ENCODE measurements at regions not wholly inside any gene's neighbourhood (a gene's known extent, or its start where the extent isn't known, plus 50 kb on each side); places are given as distances from the start of the nearest gene placed in this dataset.

DNA sequence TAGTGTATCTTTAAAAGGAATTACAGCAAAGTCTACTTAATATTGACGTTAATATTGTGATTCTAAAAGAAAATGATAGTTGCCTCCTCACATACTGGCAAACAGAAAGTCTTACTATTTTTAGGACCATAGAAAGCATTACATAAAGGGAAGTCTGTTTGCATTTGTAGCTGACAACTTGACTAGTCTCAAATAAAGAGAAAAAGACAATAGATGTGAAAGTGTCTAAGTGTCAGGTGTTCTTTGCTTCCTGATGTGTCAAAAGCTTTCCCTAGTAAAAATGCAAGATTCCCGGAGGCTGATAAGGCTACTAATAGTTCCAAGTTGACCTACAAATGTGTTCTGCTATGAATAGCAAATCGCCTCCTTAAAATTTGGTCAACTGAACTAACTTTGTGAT is 259.7 kb downstream of the CDH10 start:
- ATAC-seq (ENCODE audit: low read depth), result no peak
- no peak for DNase-seq (ENCODE audit: low spot score in 2 of 2)
- no peaks in the 10 kb centered on the region for H3K36me3 Mint-ChIP-seq
- no peaks in the 10 kb centered on the region for H3K27me3 Mint-ChIP-seq
- peaks cover 3% of the 10 kb centered on the region for H3K9me3 Mint-ChIP-seq
- no peaks in the 10 kb centered on the region for H3K4me1 Mint-ChIP-seq
- H3K4me3 Mint-ChIP-seq, result no peak overlapping the region
- H3K27ac Mint-ChIP-seq, result no peak overlapping the region

DNA sequence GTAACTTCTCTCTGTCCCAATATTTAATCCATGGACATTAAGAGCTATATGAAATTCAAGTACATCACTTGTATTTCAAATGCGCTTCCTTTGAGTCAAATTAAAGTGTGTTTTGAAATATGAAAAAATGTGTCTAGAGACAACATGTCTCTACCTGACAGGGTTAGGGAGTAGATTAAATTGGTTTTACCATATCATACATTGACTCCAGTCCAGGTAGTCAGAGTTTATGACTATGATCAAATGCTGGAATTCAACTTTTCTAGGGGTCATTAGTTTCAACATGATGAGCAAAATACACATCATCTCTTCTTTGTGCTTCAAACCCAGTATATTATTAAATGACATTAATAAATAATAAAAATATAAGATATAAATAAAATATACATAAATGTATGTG is 259.2 kb downstream of the CDH10 start:
- DNase-seq (ENCODE audit: low spot score in 2 of 2) (no peak), ATAC-seq (ENCODE audit: low read depth) (no peak)
- Mint-ChIP-seq H3K9me3 (peaks cover 3% of the 10 kb centered on the region), H3K4me3 (no peak overlapping the region), H3K4me1 (no peaks in the 10 kb centered on the region), H3K36me3 (no peaks in the 10 kb centered on the region), H3K27ac (no peak overlapping the region), H3K27me3 (no peaks in the 10 kb centered on the region)

DNA sequence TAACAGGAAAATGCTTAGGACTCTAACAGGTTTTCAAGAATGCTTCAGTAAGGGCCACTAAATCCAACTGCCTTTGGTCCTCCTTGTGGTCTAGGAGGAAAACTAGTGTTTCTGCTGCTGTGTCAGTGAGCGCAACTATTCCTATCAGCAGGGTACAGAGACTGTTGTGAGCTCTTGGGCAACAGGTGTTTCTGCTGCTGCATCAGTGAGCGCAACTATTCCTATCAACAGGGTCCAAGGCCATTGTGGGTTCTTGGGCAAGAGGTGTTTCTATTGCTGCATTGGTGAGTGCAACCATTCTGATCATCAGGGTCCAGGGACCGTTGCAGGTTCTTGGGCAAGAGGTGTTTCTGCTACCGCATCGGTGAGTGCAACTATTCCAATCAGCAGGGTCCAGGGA is 256.3 kb downstream of the CDH10 start:
- H3K27me3 Mint-ChIP-seq, result no peaks in the 10 kb centered on the region
- H3K4me1 Mint-ChIP-seq, result no peaks in the 10 kb centered on the region
- no peak overlapping the region for H3K27ac Mint-ChIP-seq
- ATAC-seq (ENCODE audit: low read depth), result no peak
- no peaks in the 10 kb centered on the region for H3K36me3 Mint-ChIP-seq
- H3K4me3 Mint-ChIP-seq, result no peak overlapping the region
- no peak for DNase-seq (ENCODE audit: low spot score in 2 of 2)
- H3K9me3 Mint-ChIP-seq, result peaks cover 4% of the 10 kb centered on the region

DNA sequence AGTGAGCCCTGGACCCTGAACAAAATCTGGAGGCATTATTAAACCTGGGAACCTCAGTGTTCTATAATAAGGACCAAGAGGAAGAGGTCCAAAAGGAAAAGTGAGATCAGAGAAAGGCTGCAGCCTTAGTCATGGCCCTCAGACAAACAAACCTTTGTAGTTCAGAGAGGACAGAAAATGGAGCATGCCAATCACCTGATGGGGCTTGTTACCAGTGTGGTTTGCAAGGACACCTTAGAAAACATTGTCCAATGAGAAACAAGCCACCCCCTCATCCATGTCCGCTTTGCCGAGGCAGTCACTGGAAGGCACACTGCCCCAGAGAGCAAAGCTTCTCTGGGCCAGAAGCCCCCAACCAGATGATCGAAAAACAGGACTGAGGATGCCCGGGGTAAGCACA is 254.8 kb downstream of the CDH10 start:
- no peaks in the 10 kb centered on the region for H3K36me3 Mint-ChIP-seq
- H3K4me3 Mint-ChIP-seq, result no peak overlapping the region
- no peaks in the 10 kb centered on the region for H3K4me1 Mint-ChIP-seq
- no peaks in the 10 kb centered on the region for H3K27me3 Mint-ChIP-seq
- ATAC-seq (ENCODE audit: low read depth) (no peak), DNase-seq (ENCODE audit: low spot score in 2 of 2) (no peak)
- no peak overlapping the region for H3K27ac Mint-ChIP-seq
- peaks cover 4% of the 10 kb centered on the region for H3K9me3 Mint-ChIP-seq

DNA sequence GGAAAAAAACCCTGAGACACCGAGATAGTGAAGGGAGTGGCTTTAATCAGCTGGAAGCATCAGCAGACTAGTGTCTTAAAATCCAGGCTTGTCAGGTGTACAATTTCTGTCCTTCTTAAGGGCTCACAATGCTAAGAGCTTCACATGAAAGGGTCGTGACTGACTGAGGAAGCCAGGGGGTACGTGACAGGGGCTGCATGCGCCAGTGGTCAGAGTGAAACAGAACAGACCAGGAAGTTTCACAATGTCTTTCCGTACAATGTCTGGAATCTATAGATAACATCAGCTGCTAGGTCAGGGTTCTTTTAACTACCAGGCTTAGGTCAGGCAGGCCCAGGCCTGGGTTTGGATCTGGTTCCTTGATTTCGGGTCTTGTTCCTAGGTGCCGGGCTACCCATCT is 253.0 kb downstream of the CDH10 start:
- ATAC-seq (ENCODE audit: low read depth), result no peak
- Mint-ChIP-seq H3K4me3 (no peak overlapping the region), H3K27ac (no peak overlapping the region), H3K27me3 (no peaks in the 10 kb centered on the region), H3K9me3 (peaks cover 4% of the 10 kb centered on the region), H3K4me1 (no peaks in the 10 kb centered on the region), H3K36me3 (no peaks in the 10 kb centered on the region)
- DNase-seq (ENCODE audit: low spot score in 2 of 2), result no peak

DNA sequence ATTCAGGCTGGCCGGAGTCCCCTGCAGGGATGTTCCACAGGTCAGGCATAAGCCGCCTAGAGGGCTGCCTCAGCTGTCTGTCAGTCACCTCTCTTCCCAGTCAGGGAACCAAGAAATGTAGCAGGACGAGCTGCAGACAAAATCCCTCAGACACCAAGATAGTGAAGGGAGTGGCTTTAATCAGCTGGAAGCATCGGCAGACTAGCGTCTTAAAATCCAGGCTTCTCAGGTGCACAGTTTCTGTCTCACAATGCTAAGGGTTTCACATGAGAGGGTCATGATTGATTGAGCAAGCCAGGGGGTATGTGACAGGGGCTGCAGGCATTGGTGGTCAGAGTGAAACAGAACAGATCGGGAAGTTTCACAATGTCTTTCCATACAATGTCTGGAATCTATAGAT is 247.2 kb downstream of the CDH10 start:
- H3K36me3 Mint-ChIP-seq, result no peaks in the 10 kb centered on the region
- ATAC-seq (ENCODE audit: low read depth) (no peak), DNase-seq (ENCODE audit: low spot score in 2 of 2) (no peak)
- H3K9me3 Mint-ChIP-seq, result peaks cover 13% of the 10 kb centered on the region
- H3K4me3 Mint-ChIP-seq, result no peak overlapping the region
- H3K27ac Mint-ChIP-seq, result no peak overlapping the region
- no peaks in the 10 kb centered on the region for H3K27me3 Mint-ChIP-seq
- no peaks in the 10 kb centered on the region for H3K4me1 Mint-ChIP-seq

DNA sequence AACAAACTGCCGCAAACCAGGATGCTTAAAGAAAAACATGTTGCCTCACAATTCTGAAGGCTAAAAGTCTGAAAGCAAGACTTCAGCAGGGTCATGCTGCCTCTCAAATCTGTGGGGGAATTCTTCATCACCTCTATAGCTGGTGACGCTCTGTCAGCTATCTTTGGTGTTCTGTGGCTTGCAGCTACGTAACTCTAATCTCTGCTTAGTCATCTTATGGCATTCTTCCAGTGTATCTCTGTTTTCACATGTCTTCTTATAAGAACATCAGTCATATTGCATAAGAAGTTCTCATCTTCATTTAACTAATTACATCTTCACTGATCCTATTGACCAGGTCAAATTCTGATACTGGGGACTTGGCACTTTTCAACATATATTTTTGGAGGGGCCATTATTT is 243.0 kb downstream of the CDH10 start:
- Mint-ChIP-seq H3K4me1 (no peaks in the 10 kb centered on the region), H3K36me3 (no peaks in the 10 kb centered on the region), H3K9me3 (peaks cover 14% of the 10 kb centered on the region), H3K4me3 (no peak overlapping the region), H3K27me3 (no peaks in the 10 kb centered on the region), H3K27ac (no peak overlapping the region)
- no peak for DNase-seq (ENCODE audit: low spot score in 2 of 2)
- ATAC-seq (ENCODE audit: low read depth), result no peak

DNA sequence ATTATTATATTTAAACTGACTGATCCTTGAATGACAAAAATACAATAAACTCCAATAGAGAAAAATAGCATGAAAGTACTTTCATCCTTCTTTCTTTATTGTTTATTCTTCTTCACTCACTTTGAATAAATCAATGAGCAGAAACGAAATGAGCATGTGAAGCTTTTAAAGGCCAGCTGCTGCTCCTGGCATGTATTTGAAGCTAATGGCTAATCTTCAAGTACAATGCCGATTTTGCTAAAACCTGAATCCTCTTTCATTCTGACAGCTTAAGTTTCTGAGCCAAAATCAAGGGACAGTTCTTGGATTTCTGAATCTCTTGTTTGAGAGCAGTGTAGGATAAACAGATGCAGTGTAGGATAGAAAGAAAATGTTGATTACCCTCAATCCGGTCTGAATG is 237.3 kb downstream of the CDH10 start:
- H3K4me3 Mint-ChIP-seq, result no peak overlapping the region
- H3K27me3 Mint-ChIP-seq, result no peaks in the 10 kb centered on the region
- ATAC-seq (ENCODE audit: low read depth) (no peak), DNase-seq (ENCODE audit: low spot score in 2 of 2) (no peak)
- H3K9me3 Mint-ChIP-seq, result peaks cover 2% of the 10 kb centered on the region
- no peaks in the 10 kb centered on the region for H3K36me3 Mint-ChIP-seq
- H3K4me1 Mint-ChIP-seq, result no peaks in the 10 kb centered on the region
- no peak overlapping the region for H3K27ac Mint-ChIP-seq

DNA sequence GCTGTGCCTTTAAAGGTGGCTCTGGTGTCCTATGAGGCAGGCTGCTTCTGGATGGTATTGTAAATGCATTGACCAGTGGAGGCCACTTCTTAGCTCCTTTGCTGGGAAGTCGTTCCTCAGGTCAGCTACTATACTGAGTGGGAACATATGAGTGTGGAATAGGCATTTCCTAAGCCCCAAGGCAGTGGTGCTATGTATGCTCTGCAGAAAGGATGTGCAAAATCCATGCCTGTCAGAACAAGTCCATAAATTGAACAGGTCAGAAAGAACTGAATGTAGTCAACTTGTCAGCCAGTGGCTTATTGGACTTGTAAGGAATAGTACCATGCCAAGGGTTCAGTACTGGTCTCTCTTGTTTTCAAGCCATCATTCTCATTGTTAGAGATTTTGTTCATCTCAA is 216.4 kb downstream of the CDH10 start:
- no peaks in the 10 kb centered on the region for H3K27me3 Mint-ChIP-seq
- no peak overlapping the region for H3K4me3 Mint-ChIP-seq
- H3K27ac Mint-ChIP-seq, result no peak overlapping the region
- DNase-seq (ENCODE audit: low spot score in 2 of 2), result no peak
- H3K9me3 Mint-ChIP-seq, result peaks cover 2% of the 10 kb centered on the region
- H3K4me1 Mint-ChIP-seq, result no peaks in the 10 kb centered on the region
- no peaks in the 10 kb centered on the region for H3K36me3 Mint-ChIP-seq
- no peak for ATAC-seq (ENCODE audit: low read depth)

DNA sequence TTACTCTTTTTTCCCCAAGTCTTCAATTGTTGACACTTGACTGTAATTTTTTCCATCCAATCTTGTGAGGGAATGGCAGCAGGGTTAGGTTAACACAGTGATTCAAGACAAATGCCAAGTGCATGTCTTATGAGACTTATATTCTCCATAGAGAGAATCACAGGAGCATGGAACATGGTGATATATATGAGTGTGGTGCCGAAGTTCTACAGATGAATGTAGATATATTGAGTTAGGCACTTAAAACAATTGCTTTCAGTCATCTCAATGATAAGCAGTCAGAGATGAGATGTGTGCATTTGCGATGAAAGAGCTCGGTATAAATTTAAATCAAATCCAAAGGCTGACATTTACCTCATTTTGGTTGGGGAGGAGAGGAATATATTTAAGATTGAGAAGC is 211.2 kb downstream of the CDH10 start:
- H3K4me1 Mint-ChIP-seq, result no peaks in the 10 kb centered on the region
- H3K9me3 Mint-ChIP-seq, result no peaks in the 10 kb centered on the region
- H3K27ac Mint-ChIP-seq, result no peak overlapping the region
- ATAC-seq (ENCODE audit: low read depth) (no peak), DNase-seq (ENCODE audit: low spot score in 2 of 2) (no peak)
- no peaks in the 10 kb centered on the region for H3K27me3 Mint-ChIP-seq
- H3K36me3 Mint-ChIP-seq, result no peaks in the 10 kb centered on the region
- H3K4me3 Mint-ChIP-seq, result no peak overlapping the region

Data from memory B cell (primary cell).